Fibroblast of lung (primary cell): ENCODE measurements at regions not wholly inside any gene's neighbourhood (a gene's known extent, or its start where the extent isn't known, plus 50 kb on each side); places are given as distances from the start of the nearest gene placed in this dataset.

Experiments used
- EZH2 ChIP-seq: IDR thresholded peaks from 2 replicates; pipeline ENCODE4 v1.5.1; 2012; ENCODE audit warnings: low read length, control low read depth, mild to moderate bottlenecking; ENCODE audit errors: missing control alignments
- TF ChIP-seq, protein P1 (sequence below), 2 donors: IDR thresholded peaks in 1 of 2; conservative IDR thresholded peaks in 1 of 2; 1 replicate in 1 of 2; 2 replicates in 1 of 2; pipeline ENCODE4 v1.5.1; 2011 to 2012; ENCODE audit warnings: low read length in 2 of 2, control low read depth in 1 of 2, inconsistent platforms in 1 of 2, low read depth in 1 of 2, mild to moderate bottlenecking in 1 of 2

- TF ChIP-seq, protein P1, sequence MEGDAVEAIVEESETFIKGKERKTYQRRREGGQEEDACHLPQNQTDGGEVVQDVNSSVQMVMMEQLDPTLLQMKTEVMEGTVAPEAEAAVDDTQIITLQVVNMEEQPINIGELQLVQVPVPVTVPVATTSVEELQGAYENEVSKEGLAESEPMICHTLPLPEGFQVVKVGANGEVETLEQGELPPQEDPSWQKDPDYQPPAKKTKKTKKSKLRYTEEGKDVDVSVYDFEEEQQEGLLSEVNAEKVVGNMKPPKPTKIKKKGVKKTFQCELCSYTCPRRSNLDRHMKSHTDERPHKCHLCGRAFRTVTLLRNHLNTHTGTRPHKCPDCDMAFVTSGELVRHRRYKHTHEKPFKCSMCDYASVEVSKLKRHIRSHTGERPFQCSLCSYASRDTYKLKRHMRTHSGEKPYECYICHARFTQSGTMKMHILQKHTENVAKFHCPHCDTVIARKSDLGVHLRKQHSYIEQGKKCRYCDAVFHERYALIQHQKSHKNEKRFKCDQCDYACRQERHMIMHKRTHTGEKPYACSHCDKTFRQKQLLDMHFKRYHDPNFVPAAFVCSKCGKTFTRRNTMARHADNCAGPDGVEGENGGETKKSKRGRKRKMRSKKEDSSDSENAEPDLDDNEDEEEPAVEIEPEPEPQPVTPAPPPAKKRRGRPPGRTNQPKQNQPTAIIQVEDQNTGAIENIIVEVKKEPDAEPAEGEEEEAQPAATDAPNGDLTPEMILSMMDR (conservative IDR thresholded peaks at IDR 0.05 in 1 of 2, IDR thresholded peaks at IDR 0.05 in 1 of 2; ENCODE audit: low read depth in 1 of 2, low read length in 2 of 2): no peak
- no peak for TF ChIP-seq EZH2
Observed at GRCh38 chr5:129345213-129345924, 114.7 kb upstream of the ADAMTS19 start.
